Esophagus mucosa (tissue), 1 donor: ENCODE measurements at regions not wholly inside any gene's neighbourhood (a gene's known extent, or its start where the extent isn't known, plus 50 kb on each side); places are given as distances from the start of the nearest gene placed in this dataset.
"Not testable (repeated sequence)": the region's sequence is repeated elsewhere in the genome, so short reads cannot be mapped to it uniquely, and the experiment has no call there.

Experiments used
- ATAC-seq: fragments of 200-7000 bp; cut with Tn5 transposase; one replicate; pipeline ENCODE4 v1.9.1; 2020
- donor health status: DM: yes; HTN: yes; CAD: no.

GRCh38 chr5:91651704-91652103 is 268.6 kb upstream of the ARRDC3 start:
- no peak for ATAC-seq

GRCh38 chr5:91645347-91645746 is 262.2 kb upstream of the ARRDC3 start:
- no peak for ATAC-seq

GRCh38 chr5:91643797-91644196 is 260.7 kb upstream of the ARRDC3 start:
- no peak for ATAC-seq

GRCh38 chr5:91642581-91642980 is 259.5 kb upstream of the ARRDC3 start:
- ATAC-seq = no peak

GRCh38 chr5:91641730-91642350 is 258.7 kb upstream of the ARRDC3 start:
- no peak for ATAC-seq

GRCh38 chr5:91639744-91640143 is 256.6 kb upstream of the ARRDC3 start:
- ATAC-seq = no peak

- no peak for ATAC-seq
These were observed 254.9 kb upstream of the ARRDC3 start for GRCh38 chr5:91638010-91638409.

GRCh38 chr5:91635950-91636734 is 253.0 kb upstream of the ARRDC3 start:
- no peak for ATAC-seq

GRCh38 chr5:91632871-91633270 is 249.8 kb upstream of the ARRDC3 start:
- ATAC-seq = no peak

- no peak for ATAC-seq
These were observed 228.6 kb upstream of the ARRDC3 start for GRCh38 chr5:91611746-91612145.

- ATAC-seq = no peak
These were observed 224.6 kb upstream of the ARRDC3 start for GRCh38 chr5:91607675-91608074.

- ATAC-seq = no peak
These were observed 216.7 kb upstream of the ARRDC3 start for GRCh38 chr5:91599863-91600262.

- no peak for ATAC-seq
These were observed 215.1 kb upstream of the ARRDC3 start for GRCh38 chr5:91598216-91598615.

GRCh38 chr5:91595424-91595823 is 212.3 kb upstream of the ARRDC3 start:
- no peak for ATAC-seq

GRCh38 chr5:91591076-91591475 is 208.0 kb upstream of the ARRDC3 start:
- no peak for ATAC-seq

- no peak for ATAC-seq
These were observed 203.1 kb upstream of the ARRDC3 start for GRCh38 chr5:91586232-91586631.

- ATAC-seq = no peak
These were observed 201.2 kb upstream of the ARRDC3 start for GRCh38 chr5:91584352-91584751.

GRCh38 chr5:91566012-91566411 is 182.9 kb upstream of the ARRDC3 start:
- ATAC-seq = not testable (repeated sequence)

- ATAC-seq = peak; percentile 53
These were observed 179.8 kb upstream of the ARRDC3 start for GRCh38 chr5:91562922-91563321.

GRCh38 chr5:91541696-91542095 is 158.6 kb upstream of the ARRDC3 start:
- no peak for ATAC-seq

- ATAC-seq = no peak
These were observed 155.1 kb upstream of the ARRDC3 start for GRCh38 chr5:91538179-91538578.

GRCh38 chr5:91535499-91535898 is 152.4 kb upstream of the ARRDC3 start:
- ATAC-seq = no peak

- no peak for ATAC-seq
These were observed 151.2 kb upstream of the ARRDC3 start for GRCh38 chr5:91534332-91534731.

GRCh38 chr5:91532779-91533178 is 149.7 kb upstream of the ARRDC3 start:
- ATAC-seq = no peak
